GM23338 (cell line): ENCODE measurements at regions not wholly inside any gene's neighbourhood (a gene's known extent, or its start where the extent isn't known, plus 50 kb on each side); places are given as distances from the start of the nearest gene placed in this dataset.

Experiments
- CTCF ChIP-seq, 2 experiments: fragments of 200-600 bp in 1 of 2; sonication (generic) in 1 of 2; conservative IDR thresholded peaks; 2 replicates each; pipeline versions ENCODE4 v1.5.1 to v1.6.1; 2016 to 2017; ENCODE audit warnings: antibody characterized with exemption in 2 of 2, low read depth in 2 of 2, mild to moderate bottlenecking in 2 of 2, moderate library complexity in 1 of 2
- POLR2AphosphoS5 ChIP-seq: IDR thresholded peaks from 2 replicates; pipeline ENCODE4 v1.6.1; 2016; ENCODE audit warnings: antibody characterized with exemption, low read depth

GRCh38 chr2:168338803-168339437 is 91.5 kb upstream of the STK39 start:
- TF ChIP-seq CTCF (conservative IDR thresholded peaks at IDR 0.05; ENCODE audit: low read depth in 2 of 2) (no peak), POLR2AphosphoS5 (no peak)
